Gastroesophageal sphincter (tissue), 3 donors: ENCODE measurements at regions not wholly inside any gene's neighbourhood (a gene's known extent, or its start where the extent isn't known, plus 50 kb on each side); places are given as distances from the start of the nearest gene placed in this dataset.
"Not testable (repeated sequence)": the region's sequence is repeated elsewhere in the genome, so short reads cannot be mapped to it uniquely, and the experiment has no call there.

Experiments
- POLR2AphosphoS5 ChIP-seq: sonication (generic); formaldehyde crosslinking; IDR thresholded peaks from one replicate; pipeline ENCODE4 v1.6.1; 2017; ENCODE audit warnings: antibody characterized with exemption
- TF ChIP-seq, protein P1 (sequence below), 4 experiments: fragments of 200-600 bp in 2 of 4; fragments of 450-650 bp in 2 of 4; sonication (generic) in 1 of 4; IDR thresholded peaks; one replicate each; pipeline ENCODE4 v1.5.1; 2017 to 2019; ENCODE audit warnings: antibody characterized with exemption in 4 of 4, mild to moderate bottlenecking in 2 of 4, moderate library complexity in 2 of 4

DNA sequence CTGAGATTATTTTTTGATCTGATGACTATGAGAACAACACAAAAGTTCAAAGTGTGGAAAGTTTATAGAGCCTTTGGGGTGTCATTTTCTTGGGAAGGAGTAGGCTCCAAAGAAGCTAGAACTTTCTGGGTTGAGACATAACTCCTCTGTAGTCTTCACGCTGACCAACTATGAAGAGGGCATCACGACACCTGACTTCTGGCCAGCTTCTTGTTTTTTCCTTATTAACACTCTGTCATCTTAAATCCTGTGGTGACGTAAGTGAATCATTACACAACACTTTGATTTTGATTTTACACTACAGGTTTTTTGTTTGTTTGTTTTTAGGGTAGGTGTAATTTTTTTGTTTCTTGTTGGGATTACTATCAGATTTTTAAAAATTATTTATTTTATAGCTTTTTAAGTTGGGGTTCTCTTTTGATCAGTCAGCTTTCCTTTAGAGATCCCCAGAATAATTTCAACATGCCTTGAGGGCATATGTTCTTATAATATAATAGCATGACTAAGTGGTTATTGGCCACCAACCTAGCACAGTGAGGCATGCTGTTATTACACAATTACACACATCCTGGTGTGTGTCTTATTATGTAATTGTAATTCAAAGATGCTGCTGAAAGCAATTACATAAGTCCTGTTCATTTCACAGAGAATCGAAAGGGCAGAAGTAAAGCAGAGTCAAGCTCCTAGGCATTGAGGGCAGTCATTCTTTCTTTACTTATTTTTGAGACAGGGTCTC lies 281.6 kb upstream of the NOTCH2NLA start:
- TF ChIP-seq, protein P1, sequence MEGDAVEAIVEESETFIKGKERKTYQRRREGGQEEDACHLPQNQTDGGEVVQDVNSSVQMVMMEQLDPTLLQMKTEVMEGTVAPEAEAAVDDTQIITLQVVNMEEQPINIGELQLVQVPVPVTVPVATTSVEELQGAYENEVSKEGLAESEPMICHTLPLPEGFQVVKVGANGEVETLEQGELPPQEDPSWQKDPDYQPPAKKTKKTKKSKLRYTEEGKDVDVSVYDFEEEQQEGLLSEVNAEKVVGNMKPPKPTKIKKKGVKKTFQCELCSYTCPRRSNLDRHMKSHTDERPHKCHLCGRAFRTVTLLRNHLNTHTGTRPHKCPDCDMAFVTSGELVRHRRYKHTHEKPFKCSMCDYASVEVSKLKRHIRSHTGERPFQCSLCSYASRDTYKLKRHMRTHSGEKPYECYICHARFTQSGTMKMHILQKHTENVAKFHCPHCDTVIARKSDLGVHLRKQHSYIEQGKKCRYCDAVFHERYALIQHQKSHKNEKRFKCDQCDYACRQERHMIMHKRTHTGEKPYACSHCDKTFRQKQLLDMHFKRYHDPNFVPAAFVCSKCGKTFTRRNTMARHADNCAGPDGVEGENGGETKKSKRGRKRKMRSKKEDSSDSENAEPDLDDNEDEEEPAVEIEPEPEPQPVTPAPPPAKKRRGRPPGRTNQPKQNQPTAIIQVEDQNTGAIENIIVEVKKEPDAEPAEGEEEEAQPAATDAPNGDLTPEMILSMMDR (IDR thresholded peaks at IDR 0.05): not testable (repeated sequence)
- not testable (repeated sequence) for TF ChIP-seq POLR2AphosphoS5
